WTC11 (cell line): ENCODE measurements at regions not wholly inside any gene's neighbourhood (a gene's known extent, or its start where the extent isn't known, plus 50 kb on each side); places are given as distances from the start of the nearest gene placed in this dataset.

Experiments used
- ATAC-seq: fragments of 200-7000 bp; cut with Tn5 transposase; 2 replicates; pipeline ENCODE4 v1.10.0; 2021; ENCODE audit warnings: mild to moderate bottlenecking, moderate library complexity
- CTCF ChIA-PET: fragments of 300-600 bp; sonication (Branson Sonifier 250); formaldehyde crosslinking; loops from one replicate; lab custom pipeline; 2021; ENCODE audit warnings: antibody characterized with exemption; lab: Charles Lee
- POLR2A ChIA-PET: fragments of 350-600 bp; sonication (Branson Sonifier 250); formaldehyde crosslinking; loops from one replicate; lab custom pipeline; 2021; ENCODE audit warnings: antibody characterized with exemption; lab: Charles Lee
- DNase-seq: peaks from one replicate; pipeline ENCODE4 v3.0.0; 2021; ENCODE audit warnings: low spot score
- H3K27ac Mint-ChIP-seq: 2 replicates; pipeline ENCODE4 v1.8.0; 2021; ENCODE audit warnings: mixed read lengths
- H3K27me3 Mint-ChIP-seq: 2 replicates; pipeline ENCODE4 v1.8.0; 2021; ENCODE audit warnings: low read depth, mild to moderate bottlenecking, moderate library complexity, mixed read lengths
- H3K36me3 Mint-ChIP-seq: 2 replicates; pipeline ENCODE4 v1.8.0; 2021; ENCODE audit warnings: mixed read lengths
- H3K4me1 Mint-ChIP-seq: 2 replicates; pipeline ENCODE4 v1.8.0; 2022; ENCODE audit warnings: mixed read lengths
- H3K4me3 Mint-ChIP-seq: 2 replicates; pipeline ENCODE4 v1.8.0; 2021; ENCODE audit warnings: mild to moderate bottlenecking, moderate library complexity, mixed read lengths
- H3K9me3 Mint-ChIP-seq: 2 replicates; pipeline ENCODE4 v1.8.0; 2021; ENCODE audit warnings: mixed read lengths
- ATF1 ChIP-seq: sonication (generic); formaldehyde crosslinking; IDR thresholded peaks from 2 replicates; pipeline ENCODE4 v1.8.1; 2023; ENCODE audit warnings: mild to moderate bottlenecking, moderate library complexity, missing genetic modification reagents
- EMX1 ChIP-seq: fragments of 250-450 bp; sonication (Bioruptor Pico); IDR thresholded peaks from 2 replicates; pipeline ENCODE4 v1.8.0; 2021; ENCODE audit warnings: mild to moderate bottlenecking
- NFE2L1 ChIP-seq: sonication (generic); formaldehyde crosslinking; IDR thresholded peaks from 2 replicates; pipeline ENCODE4 v1.8.1; 2023; ENCODE audit warnings: missing genetic modification reagents
- NR3C1 ChIP-seq: sonication (generic); formaldehyde crosslinking; conservative IDR thresholded peaks from 2 replicates; pipeline ENCODE4 v1.8.1; 2023; ENCODE audit warnings: low read depth, mild to moderate bottlenecking, missing genetic modification reagents
- PREB ChIP-seq: sonication (generic); formaldehyde crosslinking; IDR thresholded peaks from 2 replicates; pipeline ENCODE4 v1.8.1; 2022; ENCODE audit warnings: mild to moderate bottlenecking, missing genetic modification reagents, moderate library complexity, borderline replicate concordance
- PRRX2 ChIP-seq: fragments of 250-450 bp; sonication (Bioruptor Pico); IDR thresholded peaks from 2 replicates; pipeline ENCODE4 v1.8.0; 2021; ENCODE audit warnings: mild to moderate bottlenecking
- SMAD4 ChIP-seq: sonication (generic); formaldehyde crosslinking; IDR thresholded peaks from 2 replicates; pipeline ENCODE4 v1.8.0; 2022; ENCODE audit warnings: mild to moderate bottlenecking, missing genetic modification reagents
- TP53 ChIP-seq: sonication (generic); formaldehyde crosslinking; IDR thresholded peaks from 2 replicates; pipeline ENCODE4 v1.8.1; 2023; ENCODE audit warnings: mild to moderate bottlenecking, missing genetic modification reagents
- USF1 ChIP-seq: sonication (generic); formaldehyde crosslinking; IDR thresholded peaks from 2 replicates; pipeline ENCODE4 v1.8.0; 2022; ENCODE audit warnings: mild to moderate bottlenecking, missing genetic modification reagents
- ZNF138 ChIP-seq: sonication (generic); formaldehyde crosslinking; conservative IDR thresholded peaks from 2 replicates; pipeline ENCODE4 v1.8.1; 2022; ENCODE audit warnings: mild to moderate bottlenecking, moderate library complexity, missing genetic modification reagents
- ZNF219 ChIP-seq: sonication (generic); formaldehyde crosslinking; IDR thresholded peaks from 2 replicates; pipeline ENCODE4 v1.8.0; 2023; ENCODE audit warnings: missing genetic modification reagents, mild to moderate bottlenecking, borderline replicate concordance
- ZNF232 ChIP-seq: sonication (generic); formaldehyde crosslinking; IDR thresholded peaks from 2 replicates; pipeline ENCODE4 v1.8.0; 2022; ENCODE audit warnings: mild to moderate bottlenecking, missing genetic modification reagents
- ZNF671 ChIP-seq: fragments of 250-450 bp; sonication (Bioruptor Pico); IDR thresholded peaks from 2 replicates; pipeline ENCODE4 v1.8.0; 2021; ENCODE audit warnings: mild to moderate bottlenecking
- TF ChIP-seq, protein P1 (sequence below): fragments of 250-450 bp; sonication (Bioruptor Pico); IDR thresholded peaks from 2 replicates; pipeline ENCODE4 v2.1.2; 2022; ENCODE audit warnings: mild to moderate bottlenecking, moderate library complexity
- TF ChIP-seq, protein P2 (sequence below): sonication (generic); formaldehyde crosslinking; IDR thresholded peaks from 2 replicates; pipeline ENCODE4 v1.8.1; 2023; ENCODE audit warnings: mild to moderate bottlenecking, missing genetic modification reagents, borderline replicate concordance
- TF ChIP-seq, protein P3 (sequence below): sonication (generic); formaldehyde crosslinking; IDR thresholded peaks from 2 replicates; pipeline ENCODE4 v1.8.0; 2022; ENCODE audit warnings: mild to moderate bottlenecking, missing genetic modification reagents
- TF ChIP-seq, protein P4 (sequence below): fragments of 250-450 bp; sonication (Bioruptor Pico); IDR thresholded peaks from 2 replicates; pipeline ENCODE4 v1.9.0; 2021; ENCODE audit warnings: moderate library complexity, mild to moderate bottlenecking, inconsistent platforms, borderline replicate concordance

- ChIA-PET POLR2A (no interaction called here), CTCF (no interaction called here)
- Mint-ChIP-seq H3K9me3 (no peaks in the 10 kb centered on the region), H3K4me3 (no peak overlapping the region), H3K4me1 (peaks cover 4% of the 10 kb centered on the region; the same call in 1 of the 2 replicates), H3K27ac (no peak overlapping the region), H3K27me3 (no peaks in the 10 kb centered on the region; the same call in 1 of the 2 replicates), H3K36me3 (no peaks in the 10 kb centered on the region)
- DNase-seq (no peak), ATAC-seq (no peak)
- TF ChIP-seq EMX1 (CRISPR knock-in tag) (no peak), TP53 (CRISPR knock-in tag) (no peak), SMAD4 (CRISPR knock-in tag) (no peak), PRRX2 (CRISPR knock-in tag) (no peak), NFE2L1 (no peak), ZNF232 (CRISPR knock-in tag) (no peak), ZNF138 (CRISPR knock-in tag) (no peak), ATF1 (CRISPR knock-in tag) (no peak), USF1 (no peak), NR3C1 (no peak), ZNF219 (CRISPR knock-in tag) (no peak), ZNF671 (no peak)
- TF ChIP-seq, protein P1, sequence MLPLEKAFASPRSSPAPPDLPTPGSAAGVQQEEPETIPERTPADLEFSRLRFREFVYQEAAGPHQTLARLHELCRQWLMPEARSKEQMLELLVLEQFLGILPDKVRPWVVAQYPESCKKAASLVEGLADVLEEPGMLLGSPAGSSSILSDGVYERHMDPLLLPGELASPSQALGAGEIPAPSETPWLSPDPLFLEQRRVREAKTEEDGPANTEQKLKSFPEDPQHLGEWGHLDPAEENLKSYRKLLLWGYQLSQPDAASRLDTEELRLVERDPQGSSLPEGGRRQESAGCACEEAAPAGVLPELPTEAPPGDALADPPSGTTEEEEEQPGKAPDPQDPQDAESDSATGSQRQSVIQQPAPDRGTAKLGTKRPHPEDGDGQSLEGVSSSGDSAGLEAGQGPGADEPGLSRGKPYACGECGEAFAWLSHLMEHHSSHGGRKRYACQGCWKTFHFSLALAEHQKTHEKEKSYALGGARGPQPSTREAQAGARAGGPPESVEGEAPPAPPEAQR: no peak
- TF ChIP-seq, protein P2, sequence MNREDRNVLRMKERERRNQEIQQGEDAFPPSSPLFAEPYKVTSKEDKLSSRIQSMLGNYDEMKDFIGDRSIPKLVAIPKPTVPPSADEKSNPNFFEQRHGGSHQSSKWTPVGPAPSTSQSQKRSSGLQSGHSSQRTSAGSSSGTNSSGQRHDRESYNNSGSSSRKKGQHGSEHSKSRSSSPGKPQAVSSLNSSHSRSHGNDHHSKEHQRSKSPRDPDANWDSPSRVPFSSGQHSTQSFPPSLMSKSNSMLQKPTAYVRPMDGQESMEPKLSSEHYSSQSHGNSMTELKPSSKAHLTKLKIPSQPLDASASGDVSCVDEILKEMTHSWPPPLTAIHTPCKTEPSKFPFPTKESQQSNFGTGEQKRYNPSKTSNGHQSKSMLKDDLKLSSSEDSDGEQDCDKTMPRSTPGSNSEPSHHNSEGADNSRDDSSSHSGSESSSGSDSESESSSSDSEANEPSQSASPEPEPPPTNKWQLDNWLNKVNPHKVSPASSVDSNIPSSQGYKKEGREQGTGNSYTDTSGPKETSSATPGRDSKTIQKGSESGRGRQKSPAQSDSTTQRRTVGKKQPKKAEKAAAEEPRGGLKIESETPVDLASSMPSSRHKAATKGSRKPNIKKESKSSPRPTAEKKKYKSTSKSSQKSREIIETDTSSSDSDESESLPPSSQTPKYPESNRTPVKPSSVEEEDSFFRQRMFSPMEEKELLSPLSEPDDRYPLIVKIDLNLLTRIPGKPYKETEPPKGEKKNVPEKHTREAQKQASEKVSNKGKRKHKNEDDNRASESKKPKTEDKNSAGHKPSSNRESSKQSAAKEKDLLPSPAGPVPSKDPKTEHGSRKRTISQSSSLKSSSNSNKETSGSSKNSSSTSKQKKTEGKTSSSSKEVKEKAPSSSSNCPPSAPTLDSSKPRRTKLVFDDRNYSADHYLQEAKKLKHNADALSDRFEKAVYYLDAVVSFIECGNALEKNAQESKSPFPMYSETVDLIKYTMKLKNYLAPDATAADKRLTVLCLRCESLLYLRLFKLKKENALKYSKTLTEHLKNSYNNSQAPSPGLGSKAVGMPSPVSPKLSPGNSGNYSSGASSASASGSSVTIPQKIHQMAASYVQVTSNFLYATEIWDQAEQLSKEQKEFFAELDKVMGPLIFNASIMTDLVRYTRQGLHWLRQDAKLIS (CRISPR knock-in tag): no peak
- TF ChIP-seq, protein P3, sequence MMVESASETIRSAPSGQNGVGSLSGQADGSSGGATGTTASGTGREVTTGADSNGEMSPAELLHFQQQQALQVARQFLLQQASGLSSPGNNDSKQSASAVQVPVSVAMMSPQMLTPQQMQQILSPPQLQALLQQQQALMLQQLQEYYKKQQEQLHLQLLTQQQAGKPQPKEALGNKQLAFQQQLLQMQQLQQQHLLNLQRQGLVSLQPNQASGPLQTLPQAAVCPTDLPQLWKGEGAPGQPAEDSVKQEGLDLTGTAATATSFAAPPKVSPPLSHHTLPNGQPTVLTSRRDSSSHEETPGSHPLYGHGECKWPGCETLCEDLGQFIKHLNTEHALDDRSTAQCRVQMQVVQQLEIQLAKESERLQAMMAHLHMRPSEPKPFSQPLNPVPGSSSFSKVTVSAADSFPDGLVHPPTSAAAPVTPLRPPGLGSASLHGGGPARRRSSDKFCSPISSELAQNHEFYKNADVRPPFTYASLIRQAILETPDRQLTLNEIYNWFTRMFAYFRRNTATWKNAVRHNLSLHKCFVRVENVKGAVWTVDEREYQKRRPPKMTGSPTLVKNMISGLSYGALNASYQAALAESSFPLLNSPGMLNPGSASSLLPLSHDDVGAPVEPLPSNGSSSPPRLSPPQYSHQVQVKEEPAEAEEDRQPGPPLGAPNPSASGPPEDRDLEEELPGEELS (CRISPR knock-in tag): no peak
- TF ChIP-seq, protein P4, sequence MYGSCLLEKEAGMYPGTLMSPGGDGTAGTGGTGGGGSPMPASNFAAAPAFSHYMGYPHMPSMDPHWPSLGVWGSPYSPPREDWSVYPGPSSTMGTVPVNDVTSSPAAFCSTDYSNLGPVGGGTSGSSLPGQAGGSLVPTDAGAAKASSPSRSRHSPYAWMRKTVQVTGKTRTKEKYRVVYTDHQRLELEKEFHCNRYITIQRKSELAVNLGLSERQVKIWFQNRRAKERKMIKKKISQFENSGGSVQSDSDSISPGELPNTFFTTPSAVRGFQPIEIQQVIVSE: no peak
Measured at GRCh38 chr5:66363097-66363496, 219.0 kb downstream of the SREK1 start.

DNA sequence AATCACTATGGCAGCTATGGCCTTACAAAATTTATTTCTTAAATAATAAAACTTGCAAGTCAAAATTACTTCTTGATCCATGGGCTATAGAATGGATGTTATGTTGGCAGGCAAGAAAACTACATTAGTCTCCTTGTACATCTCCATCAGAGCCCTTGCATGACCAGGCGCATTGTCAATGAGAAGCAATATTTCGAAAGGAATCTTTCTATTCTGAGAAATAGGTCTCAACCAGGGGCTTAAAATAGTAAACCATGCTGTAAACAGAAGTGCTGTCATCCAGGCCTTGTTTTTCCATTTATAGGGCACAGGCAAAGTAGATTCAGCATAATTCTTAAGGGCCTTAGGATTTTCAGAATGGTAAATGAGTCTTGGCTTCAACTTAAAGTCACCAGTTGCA is 220.1 kb downstream of the SREK1 start:
- Mint-ChIP-seq H3K27ac (no peak overlapping the region), H3K27me3 (no peaks in the 10 kb centered on the region; the same call in 1 of the 2 replicates), H3K4me1 (peaks cover 4% of the 10 kb centered on the region; the same call in 1 of the 2 replicates), H3K36me3 (no peaks in the 10 kb centered on the region)
- CTCF ChIA-PET: no interaction called here
- POLR2A ChIA-PET: no interaction called here
- no peak for ATAC-seq
- no peak for TF ChIP-seq NR3C1
- TF ChIP-seq, protein P1: no peak
- TF ChIP-seq PREB (CRISPR knock-in tag): no peak
- TF ChIP-seq, all 79 proteins: peak for 0
- H3K4me3 Mint-ChIP-seq: no peak overlapping the region
- H3K9me3 Mint-ChIP-seq: no peaks in the 10 kb centered on the region
- no peak for DNase-seq
